SK-N-SH treated with all-trans-retinoic acid at 6 μM for 48 hours (cell line): ENCODE measurements at regions not wholly inside any gene's neighbourhood (a gene's known extent, or its start where the extent isn't known, plus 50 kb on each side); places are given as distances from the start of the nearest gene placed in this dataset.

Experiments used
- ATAC-seq: fragments of 200-7000 bp; cut with Tn5 transposase; 3 replicates; pipeline ENCODE4 v1.9.1; 2020; ENCODE audit warnings: mild to moderate bottlenecking, moderate library complexity
- ARNTL ChIP-seq: fragments of 450-650 bp; formaldehyde crosslinking; IDR thresholded peaks from 2 replicates; pipeline ENCODE4 v1.5.0; 2020; ENCODE audit warnings: low read depth, mild to moderate bottlenecking, moderate library complexity, borderline replicate concordance
- BACH2 ChIP-seq: fragments of 250-450 bp; sonication (Bioruptor Pico); IDR thresholded peaks from 2 replicates; pipeline ENCODE4 v1.9.0; 2021; ENCODE audit warnings: mild to moderate bottlenecking, borderline replicate concordance
- CSDC2 ChIP-seq: fragments of 250-450 bp; sonication (Bioruptor Pico); IDR thresholded peaks from 2 replicates; pipeline ENCODE4 v1.5.0; 2020; ENCODE audit warnings: mild to moderate bottlenecking, moderate library complexity
- ESRRG ChIP-seq: fragments of 250-450 bp; sonication (Bioruptor Pico); IDR thresholded peaks from 2 replicates; pipeline ENCODE4 v1.6.1; 2021; ENCODE audit warnings: mild to moderate bottlenecking
- ISL1 ChIP-seq: fragments of 250-450 bp; sonication (Bioruptor Pico); IDR thresholded peaks from 2 replicates; pipeline ENCODE4 v2.1.2; 2022; ENCODE audit warnings: mild to moderate bottlenecking, moderate library complexity
- OSR1 ChIP-seq: fragments of 250-450 bp; sonication (Bioruptor Pico); IDR thresholded peaks from 2 replicates; pipeline ENCODE4 v1.8.0; 2022; ENCODE audit warnings: moderate library complexity, mild to moderate bottlenecking, inconsistent platforms
- PATZ1 ChIP-seq: fragments of 250-450 bp; sonication (Bioruptor Pico); IDR thresholded peaks from 2 replicates; pipeline ENCODE4 v1.8.0; 2020; ENCODE audit warnings: mild to moderate bottlenecking, moderate library complexity, borderline replicate concordance
- PPARA ChIP-seq: fragments of 250-450 bp; sonication (Bioruptor Pico); IDR thresholded peaks from 2 replicates; pipeline ENCODE4 v1.5.0; 2020; ENCODE audit warnings: mild to moderate bottlenecking, borderline replicate concordance
- SNAI2 ChIP-seq: fragments of 250-450 bp; sonication (Bioruptor Pico); IDR thresholded peaks from 2 replicates; pipeline ENCODE4 v1.5.0; 2020; ENCODE audit warnings: mild to moderate bottlenecking, moderate library complexity
- TCF4 ChIP-seq: fragments of 250-450 bp; sonication (Bioruptor Pico); IDR thresholded peaks from 2 replicates; pipeline ENCODE4 v1.8.0; 2021; ENCODE audit warnings: mild to moderate bottlenecking, moderate library complexity, borderline replicate concordance
- TOX ChIP-seq: fragments of 250-450 bp; sonication (Bioruptor Pico); IDR thresholded peaks from 2 replicates; pipeline ENCODE4 v1.8.0; 2021; ENCODE audit warnings: mild to moderate bottlenecking, moderate library complexity, borderline replicate concordance
- TSHZ2 ChIP-seq: fragments of 250-450 bp; sonication (Bioruptor Pico); IDR thresholded peaks from 2 replicates; pipeline ENCODE4 v1.5.0; 2020; ENCODE audit warnings: mild to moderate bottlenecking, moderate library complexity
- ZFP3 ChIP-seq: fragments of 250-450 bp; sonication (Bioruptor Pico); IDR thresholded peaks from 2 replicates; pipeline ENCODE4 v1.5.0; 2020; ENCODE audit warnings: mild to moderate bottlenecking, moderate library complexity
- ZFP30 ChIP-seq: fragments of 450-650 bp; formaldehyde crosslinking; IDR thresholded peaks from 2 replicates; pipeline ENCODE4 v1.5.0; 2022; ENCODE audit warnings: mild to moderate bottlenecking, moderate library complexity
- ZNF565 ChIP-seq: fragments of 450-650 bp; formaldehyde crosslinking; conservative IDR thresholded peaks from 2 replicates; pipeline ENCODE4 v1.5.0; 2020; ENCODE audit warnings: low read depth, mild to moderate bottlenecking, moderate library complexity
- ZNF70 ChIP-seq: fragments of 450-650 bp; formaldehyde crosslinking; IDR thresholded peaks from 2 replicates; pipeline ENCODE4 v1.5.0; 2020; ENCODE audit warnings: mild to moderate bottlenecking, moderate library complexity
- ZNF8 ChIP-seq: fragments of 450-650 bp; formaldehyde crosslinking; IDR thresholded peaks from 2 replicates; pipeline ENCODE4 v1.5.0; 2020; ENCODE audit warnings: mild to moderate bottlenecking, moderate library complexity
- TF ChIP-seq, protein P1 (sequence below): fragments of 250-450 bp; sonication (Bioruptor Pico); IDR thresholded peaks from 2 replicates; pipeline ENCODE4 v1.5.1; 2021; ENCODE audit warnings: mild to moderate bottlenecking, moderate library complexity
- TF ChIP-seq, protein P2 (sequence below): fragments of 250-450 bp; sonication (Bioruptor Pico); IDR thresholded peaks from 2 replicates; pipeline ENCODE4 v1.8.0; 2021; ENCODE audit warnings: low read depth, mild to moderate bottlenecking, moderate library complexity, borderline replicate concordance
- TF ChIP-seq, protein P3 (sequence below): fragments of 250-450 bp; sonication (Bioruptor Pico); IDR thresholded peaks from 2 replicates; pipeline ENCODE4 v1.5.1; 2020; ENCODE audit warnings: low read depth, mild to moderate bottlenecking, moderate library complexity

DNA sequence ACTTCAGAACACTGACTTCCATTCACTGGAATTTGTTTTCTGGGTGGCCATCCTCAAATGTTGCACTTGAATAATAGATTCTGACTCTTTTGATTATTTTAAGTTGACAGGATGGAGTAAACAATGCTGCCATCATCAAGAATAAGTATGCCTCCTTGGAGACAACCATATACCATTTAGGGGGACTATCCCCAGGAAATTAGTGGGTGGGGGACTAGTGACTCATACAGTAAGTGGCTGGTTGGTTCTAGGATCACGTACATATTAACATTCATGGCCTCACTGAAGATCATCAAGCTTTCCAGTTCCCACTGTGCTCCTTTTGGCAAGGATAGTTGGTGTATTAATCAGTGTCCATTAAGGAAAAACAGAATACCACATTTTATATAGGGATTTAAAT, 615.2 kb downstream of the CCSER2 start:
- no peak for ATAC-seq
- no peak for TF ChIP-seq ZNF70 (CRISPR knock-in tag)
- TF ChIP-seq ESRRG (CRISPR knock-in tag), result no peak
- TF ChIP-seq ZNF565 (CRISPR knock-in tag), result no peak
- TF ChIP-seq, all 23 proteins: peak for 0

DNA sequence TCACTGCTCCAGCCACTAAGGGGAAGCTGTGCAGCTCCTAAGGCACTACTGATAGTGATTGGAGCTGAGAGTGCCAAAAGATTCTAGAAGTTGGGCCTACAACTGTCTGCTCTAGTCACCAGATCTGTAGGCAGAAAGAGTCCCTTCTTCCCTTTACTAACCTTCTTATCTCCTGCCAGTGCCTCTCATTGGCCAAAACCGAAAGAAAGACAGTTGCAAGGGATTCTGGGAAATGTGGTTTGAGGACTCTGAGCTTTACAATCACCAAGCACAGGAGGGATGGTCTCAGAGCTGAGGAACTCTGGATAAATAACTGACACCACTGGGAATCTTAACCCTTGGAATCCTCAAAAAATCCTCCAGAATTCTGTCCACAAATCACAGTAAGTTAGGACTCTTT, 615.8 kb downstream of the CCSER2 start:
- ATAC-seq, result no peak

GRCh38 chr10:84945791-84946190, 617.4 kb downstream of the CCSER2 start:
- TF ChIP-seq, protein P1, sequence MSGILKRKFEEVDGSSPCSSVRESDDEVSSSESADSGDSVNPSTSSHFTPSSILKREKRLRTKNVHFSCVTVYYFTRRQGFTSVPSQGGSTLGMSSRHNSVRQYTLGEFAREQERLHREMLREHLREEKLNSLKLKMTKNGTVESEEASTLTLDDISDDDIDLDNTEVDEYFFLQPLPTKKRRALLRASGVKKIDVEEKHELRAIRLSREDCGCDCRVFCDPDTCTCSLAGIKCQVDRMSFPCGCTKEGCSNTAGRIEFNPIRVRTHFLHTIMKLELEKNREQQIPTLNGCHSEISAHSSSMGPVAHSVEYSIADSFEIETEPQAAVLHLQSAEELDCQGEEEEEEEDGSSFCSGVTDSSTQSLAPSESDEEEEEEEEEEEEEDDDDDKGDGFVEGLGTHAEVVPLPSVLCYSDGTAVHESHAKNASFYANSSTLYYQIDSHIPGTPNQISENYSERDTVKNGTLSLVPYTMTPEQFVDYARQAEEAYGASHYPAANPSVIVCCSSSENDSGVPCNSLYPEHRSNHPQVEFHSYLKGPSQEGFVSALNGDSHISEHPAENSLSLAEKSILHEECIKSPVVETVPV (CRISPR knock-in tag), result no peak
- TF ChIP-seq BACH2 (CRISPR knock-in tag) (no peak), ZNF70 (CRISPR knock-in tag) (no peak), ARNTL (CRISPR knock-in tag) (no peak), ZNF565 (CRISPR knock-in tag) (no peak), ZFP30 (CRISPR knock-in tag) (no peak), TOX (CRISPR knock-in tag) (no peak), OSR1 (CRISPR knock-in tag) (no peak), TCF4 (CRISPR knock-in tag) (no peak), CSDC2 (CRISPR knock-in tag) (no peak), SNAI2 (CRISPR knock-in tag) (no peak), PPARA (CRISPR knock-in tag) (no peak), ZNF8 (CRISPR knock-in tag) (no peak), ESRRG (CRISPR knock-in tag) (no peak), TSHZ2 (no peak), PATZ1 (CRISPR knock-in tag) (no peak)
- TF ChIP-seq, protein P2, sequence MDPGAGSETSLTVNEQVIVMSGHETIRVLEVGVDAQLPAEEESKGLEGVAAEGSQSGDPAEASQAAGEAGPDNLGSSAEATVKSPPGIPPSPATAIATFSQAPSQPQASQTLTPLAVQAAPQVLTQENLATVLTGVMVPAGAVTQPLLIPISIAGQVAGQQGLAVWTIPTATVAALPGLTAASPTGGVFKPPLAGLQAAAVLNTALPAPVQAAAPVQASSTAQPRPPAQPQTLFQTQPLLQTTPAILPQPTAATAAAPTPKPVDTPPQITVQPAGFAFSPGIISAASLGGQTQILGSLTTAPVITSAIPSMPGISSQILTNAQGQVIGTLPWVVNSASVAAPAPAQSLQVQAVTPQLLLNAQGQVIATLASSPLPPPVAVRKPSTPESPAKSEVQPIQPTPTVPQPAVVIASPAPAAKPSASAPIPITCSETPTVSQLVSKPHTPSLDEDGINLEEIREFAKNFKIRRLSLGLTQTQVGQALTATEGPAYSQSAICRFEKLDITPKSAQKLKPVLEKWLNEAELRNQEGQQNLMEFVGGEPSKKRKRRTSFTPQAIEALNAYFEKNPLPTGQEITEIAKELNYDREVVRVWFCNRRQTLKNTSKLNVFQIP (CRISPR knock-in tag), result no peak
- TF ChIP-seq, protein P3, sequence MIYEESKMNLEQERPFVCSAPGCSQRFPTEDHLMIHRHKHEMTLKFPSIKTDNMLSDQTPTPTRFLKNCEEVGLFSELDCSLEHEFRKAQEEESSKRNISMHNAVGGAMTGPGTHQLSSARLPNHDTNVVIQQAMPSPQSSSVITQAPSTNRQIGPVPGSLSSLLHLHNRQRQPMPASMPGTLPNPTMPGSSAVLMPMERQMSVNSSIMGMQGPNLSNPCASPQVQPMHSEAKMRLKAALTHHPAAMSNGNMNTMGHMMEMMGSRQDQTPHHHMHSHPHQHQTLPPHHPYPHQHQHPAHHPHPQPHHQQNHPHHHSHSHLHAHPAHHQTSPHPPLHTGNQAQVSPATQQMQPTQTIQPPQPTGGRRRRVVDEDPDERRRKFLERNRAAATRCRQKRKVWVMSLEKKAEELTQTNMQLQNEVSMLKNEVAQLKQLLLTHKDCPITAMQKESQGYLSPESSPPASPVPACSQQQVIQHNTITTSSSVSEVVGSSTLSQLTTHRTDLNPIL (CRISPR knock-in tag), result no peak
- ATAC-seq, result no peak

More for the DNA sequence above, 615.8 kb downstream of the CCSER2 start:
- no peak for TF ChIP-seq ZNF8 (CRISPR knock-in tag)

DNA sequence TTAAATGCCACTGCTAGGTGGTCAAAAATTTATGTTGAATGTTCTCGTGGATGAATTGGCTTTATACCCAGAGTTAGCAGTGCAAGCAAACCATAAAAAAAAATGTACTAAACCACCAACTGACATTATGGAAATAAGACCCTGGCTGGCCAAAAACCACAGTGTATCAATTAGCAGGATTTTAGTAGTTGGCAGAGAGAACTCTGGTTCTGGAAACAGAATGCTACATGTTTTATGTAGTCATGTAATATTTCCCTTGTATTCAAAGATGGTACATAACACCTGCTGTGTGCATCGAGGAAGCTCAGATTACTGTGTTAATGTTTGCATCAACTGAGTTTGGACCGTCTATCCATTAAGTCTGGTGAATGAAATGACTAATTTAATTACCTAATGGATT, 618.5 kb downstream of the CCSER2 start:
- TF ChIP-seq ZFP3 (no peak), TOX (CRISPR knock-in tag) (no peak), ISL1 (CRISPR knock-in tag) (no peak)
- TF ChIP-seq, protein P2 (CRISPR knock-in tag), result no peak
- no peak for ATAC-seq
